B cell (primary cell): ENCODE measurements at regions not wholly inside any gene's neighbourhood (a gene's known extent, or its start where the extent isn't known, plus 50 kb on each side); places are given as distances from the start of the nearest gene placed in this dataset.

Experiments used
- ATAC-seq: fragments of 200-7000 bp; cut with Tn5 transposase; one replicate; pipeline ENCODE4 v1.10.0; 2021; ENCODE audit warnings: low read depth, mild to moderate bottlenecking, moderate number of reproducible peaks, moderate library complexity
- CTCF ChIA-PET: fragments of 350-600 bp; sonication (Branson Sonifier 250); formaldehyde crosslinking; loops from one replicate; lab custom pipeline; 2021; ENCODE audit warnings: antibody characterized with exemption, inconsistent platforms; lab: Charles Lee
- POLR2A ChIA-PET: fragments of 350-600 bp; sonication (Branson Sonifier 250); formaldehyde crosslinking; loops from one replicate; lab custom pipeline; 2021; ENCODE audit warnings: antibody characterized with exemption; lab: Charles Lee
- DNase-seq: peaks from one replicate; pipeline ENCODE4 v3.0.0; 2013
- H2AFZ ChIP-seq: 2 replicates; pipeline ENCODE4 v1.6.1; 2012; ENCODE audit warnings: mild to moderate bottlenecking, low read depth, low read length; ENCODE audit not compliant: insufficient read depth, poor library complexity, severe bottlenecking
- H3K27ac ChIP-seq, 2 donors: 1 replicate in 1 of 2; 2 replicates in 1 of 2; pipeline ENCODE4 v1.5.1; 2012 to 2013; ENCODE audit warnings: low read length in 2 of 2, mild to moderate bottlenecking in 2 of 2, moderate library complexity in 1 of 2
- H3K27me3 ChIP-seq, 4 experiments: fragments of 200-600 bp in 1 of 4; sonication (generic) in 1 of 4; replicated peaks in 1 of 4; 1 replicate in 2 of 4; 2 replicates in 2 of 4; pipeline versions ENCODE4 v1.6.1 to v1.7.0; 2013 to 2016; ENCODE audit warnings: low read length in 3 of 4, mild to moderate bottlenecking in 2 of 4, mixed read lengths in 1 of 4, moderate library complexity in 1 of 4; ENCODE audit not compliant: insufficient read depth in 4 of 4, control insufficient read depth in 3 of 4; ENCODE audit errors: control extremely low read depth in 1 of 4
- H3K36me3 ChIP-seq, 2 experiments: replicated peaks in 1 of 2; 1 replicate in 1 of 2; 2 replicates in 1 of 2; pipeline versions ENCODE4 v1.6.1 to v1.7.1; 2013; ENCODE audit warnings: low read length in 1 of 2; ENCODE audit not compliant: insufficient read depth in 2 of 2, control insufficient read depth in 1 of 2; ENCODE audit errors: control extremely low read depth in 1 of 2, extremely low read depth in 1 of 2
- H3K4me1 ChIP-seq, 2 donors: fragments of 200-600 bp in 1 of 2; sonication (generic) in 1 of 2; 1 replicate in 1 of 2; 2 replicates in 1 of 2; pipeline versions ENCODE4 v1.5.1 to v1.6.1; 2013 to 2017; ENCODE audit warnings: low read length in 2 of 2; ENCODE audit not compliant: control insufficient read depth in 2 of 2, insufficient read depth in 2 of 2
- H3K4me2 ChIP-seq: replicated peaks from 2 replicates; pipeline ENCODE3; 2012; ENCODE audit warnings: mild to moderate bottlenecking, low read depth, low read length; ENCODE audit not compliant: poor library complexity, severe bottlenecking
- H3K4me3 ChIP-seq, 5 experiments: fragments of 200-600 bp in 1 of 5; sonication (generic) in 1 of 5; 1 replicate in 3 of 5; 2 replicates in 2 of 5; pipeline versions ENCODE4 v1.5.1 to v1.7.0; 2011 to 2016; ENCODE audit warnings: low read length in 4 of 5, mild to moderate bottlenecking in 4 of 5, low read depth in 2 of 5, control low read depth in 1 of 5, moderate library complexity in 1 of 5; ENCODE audit not compliant: insufficient read depth in 1 of 5; ENCODE audit errors: control extremely low read depth in 1 of 5, extremely low read depth in 1 of 5
- H3K79me2 ChIP-seq: fragments of 200-600 bp; sonication (generic); one replicate; pipeline ENCODE4 v1.6.0; 2016; ENCODE audit warnings: low read length; ENCODE audit not compliant: control insufficient read depth, insufficient read depth
- H3K9ac ChIP-seq: fragments of 200-600 bp; sonication (generic); 2 replicates; pipeline ENCODE4 v1.6.1; 2017; ENCODE audit warnings: mild to moderate bottlenecking, low read length, moderate library complexity
- H3K9me3 ChIP-seq, 3 donors: one replicate each; pipeline versions ENCODE4 v1.6.1 to v1.7.1; 2013; ENCODE audit warnings: low read length in 2 of 3; ENCODE audit not compliant: control insufficient read depth in 2 of 3, insufficient read depth in 1 of 3; ENCODE audit errors: control extremely low read depth in 1 of 3
- H4K20me1 ChIP-seq: 2 replicates; pipeline ENCODE4 v1.6.0; 2012; ENCODE audit warnings: mild to moderate bottlenecking, low read length; ENCODE audit not compliant: insufficient read depth, control insufficient read depth, poor library complexity, severe bottlenecking
- H3K27ac Mint-ChIP-seq: one replicate; pipeline ENCODE4 v1.8.0; 2021; ENCODE audit warnings: mixed read lengths
- H3K27me3 Mint-ChIP-seq: one replicate; pipeline ENCODE4 v1.8.0; 2021; ENCODE audit warnings: mixed read lengths
- H3K4me1 Mint-ChIP-seq: one replicate; pipeline ENCODE4 v1.8.0; 2021; ENCODE audit warnings: mixed read lengths
- H3K4me3 Mint-ChIP-seq: one replicate; pipeline ENCODE4 v1.8.0; 2021; ENCODE audit warnings: mixed read lengths
- H3K9me3 Mint-ChIP-seq: one replicate; pipeline ENCODE4 v1.8.0; 2022; ENCODE audit warnings: mixed read lengths; ENCODE audit not compliant: insufficient read depth
- EZH2 ChIP-seq: IDR thresholded peaks from 2 replicates; pipeline ENCODE4 v1.6.1; 2012; ENCODE audit warnings: borderline replicate concordance, low read depth, mild to moderate bottlenecking, moderate library complexity, low read length; ENCODE audit not compliant: insufficient read depth, poor library complexity, severe bottlenecking
- WGBS: methylation state at CpG from one replicate; pipeline ENCODE4 v1.1.5; 2013; ENCODE audit warnings: missing lambda C conversion rate; ENCODE audit not compliant: insufficient coverage; 5-methylcytosine and 5-hydroxymethylcytosine counted together
- intact Hi-C: fragments of 100-400 bp; cut with micrococcal nuclease; formaldehyde crosslinking; loops from one replicate; pipeline ENCODE4 v1.10.0; 2022
- TF ChIP-seq, protein P1 (sequence below): fragments of 200-600 bp; IDR thresholded peaks from one replicate; pipeline ENCODE4 v1.8.0; 2022; ENCODE audit warnings: antibody characterized with exemption, mild to moderate bottlenecking

DNA sequence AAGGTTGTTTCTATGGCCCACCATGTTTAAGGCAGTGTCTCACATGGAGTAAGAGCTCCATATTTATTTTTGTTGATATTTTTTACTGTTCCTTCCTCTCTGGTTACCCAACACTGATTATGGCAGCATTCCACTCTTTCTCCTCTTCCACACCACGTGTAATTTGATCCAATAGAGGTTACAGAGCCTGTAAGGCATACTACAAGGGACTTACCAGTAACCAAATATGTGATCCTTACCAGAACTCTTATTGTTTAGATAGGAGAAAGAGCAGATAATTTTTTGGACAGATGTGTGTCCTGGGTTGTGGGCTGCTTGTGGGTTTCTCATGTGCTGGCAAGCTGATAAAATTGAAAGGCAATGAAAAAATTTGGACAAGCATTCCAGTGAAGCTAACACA, 261.3 kb downstream of the TMEM167A start:
- DNase-seq (no peak), ATAC-seq (no peak)
- Histone ChIP-seq H3K27ac (no peak overlapping the region), H3K9ac (no peak overlapping the region), H3K4me1 (peaks cover 5 to 7% of the 10 kb centered on the region in 2 donors), H3K27me3 (no peaks in the 10 kb centered on the region), H3K36me3 (no peaks in the 10 kb centered on the region), H4K20me1 (no peaks in the 10 kb centered on the region), H2AFZ (no peak overlapping the region), H3K4me3 (no peak overlapping the region), H3K4me2 (no peak overlapping the region), H3K79me2 (no peaks in the 10 kb centered on the region), H3K9me3 (no peaks in the 10 kb centered on the region)
- ChIA-PET CTCF (no interaction called here), POLR2A (no interaction called here)
- intact Hi-C loops: no loop called here
- H3K27me3 Mint-ChIP-seq: no peaks in the 10 kb centered on the region
- no peak overlapping the region for H3K27ac Mint-ChIP-seq
- H3K4me1 Mint-ChIP-seq: peaks cover 9% of the 10 kb centered on the region
- no peaks in the 10 kb centered on the region for H3K9me3 Mint-ChIP-seq
- WGBS: no CpG with 5 or more reads among the region's 1 CpG
- no peak overlapping the region for H3K4me3 Mint-ChIP-seq
- no peak for TF ChIP-seq EZH2
- TF ChIP-seq, protein P1, sequence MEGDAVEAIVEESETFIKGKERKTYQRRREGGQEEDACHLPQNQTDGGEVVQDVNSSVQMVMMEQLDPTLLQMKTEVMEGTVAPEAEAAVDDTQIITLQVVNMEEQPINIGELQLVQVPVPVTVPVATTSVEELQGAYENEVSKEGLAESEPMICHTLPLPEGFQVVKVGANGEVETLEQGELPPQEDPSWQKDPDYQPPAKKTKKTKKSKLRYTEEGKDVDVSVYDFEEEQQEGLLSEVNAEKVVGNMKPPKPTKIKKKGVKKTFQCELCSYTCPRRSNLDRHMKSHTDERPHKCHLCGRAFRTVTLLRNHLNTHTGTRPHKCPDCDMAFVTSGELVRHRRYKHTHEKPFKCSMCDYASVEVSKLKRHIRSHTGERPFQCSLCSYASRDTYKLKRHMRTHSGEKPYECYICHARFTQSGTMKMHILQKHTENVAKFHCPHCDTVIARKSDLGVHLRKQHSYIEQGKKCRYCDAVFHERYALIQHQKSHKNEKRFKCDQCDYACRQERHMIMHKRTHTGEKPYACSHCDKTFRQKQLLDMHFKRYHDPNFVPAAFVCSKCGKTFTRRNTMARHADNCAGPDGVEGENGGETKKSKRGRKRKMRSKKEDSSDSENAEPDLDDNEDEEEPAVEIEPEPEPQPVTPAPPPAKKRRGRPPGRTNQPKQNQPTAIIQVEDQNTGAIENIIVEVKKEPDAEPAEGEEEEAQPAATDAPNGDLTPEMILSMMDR: no peak

GRCh38 chr5:82813861-82814260, 263.3 kb downstream of the TMEM167A start:
- Mint-ChIP-seq H3K9me3 (no peaks in the 10 kb centered on the region), H3K27ac (no peak overlapping the region), H3K4me1 (no peaks in the 10 kb centered on the region), H3K27me3 (no peaks in the 10 kb centered on the region), H3K4me3 (no peak overlapping the region)
- ATAC-seq (no peak), DNase-seq (no peak)
- ChIA-PET CTCF (no interaction called here), POLR2A (no interaction called here)
- Histone ChIP-seq H3K36me3 (no peaks in the 10 kb centered on the region), H3K9me3 (no peaks in the 10 kb centered on the region), H4K20me1 (no peaks in the 10 kb centered on the region), H3K4me3 (no peak overlapping the region), H3K27me3 (no peaks in the 10 kb centered on the region), H3K27ac (no peak overlapping the region), H3K4me1 (no peaks in the 10 kb centered on the region), H3K79me2 (no peaks in the 10 kb centered on the region), H3K4me2 (no peak overlapping the region), H2AFZ (no peak overlapping the region), H3K9ac (no peak overlapping the region)
- intact Hi-C loops: no loop called here
- TF ChIP-seq, protein P1: no peak
- no peak for TF ChIP-seq EZH2
- 50% methylated on average over 2 of the region's 4 CpGs for WGBS
